ENCODE measurements at regions not wholly inside any gene's neighbourhood (a gene's known extent, or its start where the extent isn't known, plus 50 kb on each side); places are given as distances from the start of the nearest gene placed in this dataset.

DNA sequence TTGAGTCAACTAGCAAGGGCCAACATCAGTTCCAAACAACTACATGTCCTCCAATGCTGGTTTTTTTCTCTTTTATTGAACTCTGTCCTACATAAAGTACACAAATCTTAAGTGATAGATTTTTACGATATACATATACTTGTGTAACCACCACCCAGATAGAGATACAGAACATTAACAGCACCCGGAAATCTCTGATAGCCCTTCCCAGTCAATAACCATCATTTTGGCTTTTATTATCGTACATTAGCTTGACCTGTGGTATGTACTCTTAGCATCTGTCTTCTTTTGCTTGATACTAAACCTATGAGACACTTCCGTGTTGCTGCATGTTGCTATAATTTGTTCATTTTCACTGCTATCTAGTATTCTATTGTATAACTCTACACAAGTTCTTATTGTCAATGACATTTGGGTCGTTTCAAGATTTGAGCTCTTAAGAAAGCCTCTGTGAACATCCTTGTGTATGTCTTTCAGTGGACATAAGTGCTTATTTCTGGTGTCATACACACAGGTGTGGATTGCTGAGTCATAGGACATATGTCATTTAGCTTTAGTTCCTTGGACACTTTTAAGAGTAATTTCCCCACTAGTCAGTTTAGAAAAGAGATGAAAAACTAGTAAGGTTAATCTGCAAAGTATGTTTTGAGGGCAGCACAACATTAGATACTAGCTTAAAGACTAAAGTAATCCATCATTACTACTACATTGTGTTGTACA lies 111.1 kb downstream of the PRLHR start:
- no peaks in the 10 kb centered on the region for H3K9me2 ChIP-seq (ENCODE audit: insufficient read depth, low read length)
- no peaks in the 10 kb centered on the region for H3K36me3 ChIP-seq (ENCODE audit: insufficient read depth, low read length)
- no peaks in the 10 kb centered on the region for H3K4me1 ChIP-seq (ENCODE audit: insufficient read depth, low read length, poor library complexity, severe bottlenecking)
- DNase-seq (ENCODE audit: low spot score) = no peak
- H3K79me2 ChIP-seq (ENCODE audit: insufficient read depth, low read depth, low read length) = no peaks in the 10 kb centered on the region
- intact Hi-C loops (cut with micrococcal nuclease; ENCODE audit: unreplicated experiment) = no loop called here
- H3K27ac ChIP-seq (ENCODE audit: low read depth, low read length, poor library complexity, severe bottlenecking) = no peak overlapping the region
- ChIA-PET POLR2A (no interaction called here), CTCF (ENCODE audit: unreplicated experiment) (no interaction called here)
- H3K4me2 ChIP-seq (ENCODE audit: low read length) = no peak overlapping the region
- TF ChIP-seq, protein P1, sequence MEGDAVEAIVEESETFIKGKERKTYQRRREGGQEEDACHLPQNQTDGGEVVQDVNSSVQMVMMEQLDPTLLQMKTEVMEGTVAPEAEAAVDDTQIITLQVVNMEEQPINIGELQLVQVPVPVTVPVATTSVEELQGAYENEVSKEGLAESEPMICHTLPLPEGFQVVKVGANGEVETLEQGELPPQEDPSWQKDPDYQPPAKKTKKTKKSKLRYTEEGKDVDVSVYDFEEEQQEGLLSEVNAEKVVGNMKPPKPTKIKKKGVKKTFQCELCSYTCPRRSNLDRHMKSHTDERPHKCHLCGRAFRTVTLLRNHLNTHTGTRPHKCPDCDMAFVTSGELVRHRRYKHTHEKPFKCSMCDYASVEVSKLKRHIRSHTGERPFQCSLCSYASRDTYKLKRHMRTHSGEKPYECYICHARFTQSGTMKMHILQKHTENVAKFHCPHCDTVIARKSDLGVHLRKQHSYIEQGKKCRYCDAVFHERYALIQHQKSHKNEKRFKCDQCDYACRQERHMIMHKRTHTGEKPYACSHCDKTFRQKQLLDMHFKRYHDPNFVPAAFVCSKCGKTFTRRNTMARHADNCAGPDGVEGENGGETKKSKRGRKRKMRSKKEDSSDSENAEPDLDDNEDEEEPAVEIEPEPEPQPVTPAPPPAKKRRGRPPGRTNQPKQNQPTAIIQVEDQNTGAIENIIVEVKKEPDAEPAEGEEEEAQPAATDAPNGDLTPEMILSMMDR (conservative IDR thresholded peaks at IDR 0.05; ENCODE audit: low read length) = no peak
- TF ChIP-seq EZH2phosphoT487 (IDR thresholded peaks at IDR 0.05; ENCODE audit: borderline replicate concordance, low read depth, low read length) = no peak
- H4K20me1 ChIP-seq (ENCODE audit: insufficient read depth, low read length) = no peaks in the 10 kb centered on the region
- H2AFZ ChIP-seq (ENCODE audit: low read length) = no peak overlapping the region
- no TSS peak for BruUV-seq (replicated peaks)
- H3K9me3 ChIP-seq (ENCODE audit: low read length) = no peaks in the 10 kb centered on the region
- no peak overlapping the region for H3K4me3 ChIP-seq (ENCODE audit: low read depth, low read length, poor library complexity, severe bottlenecking)

- TF ChIP-seq, protein P1 (conservative IDR thresholded peaks at IDR 0.05; ENCODE audit: low read length) = peak; percentile 50
- TF ChIP-seq EZH2phosphoT487 (IDR thresholded peaks at IDR 0.05; ENCODE audit: borderline replicate concordance, low read depth, low read length) = no peak
- H3K9me3 ChIP-seq (ENCODE audit: low read length) = no peaks in the 10 kb centered on the region
- DNase-seq (ENCODE audit: low spot score) = no peak
- no peak overlapping the region for H3K4me3 ChIP-seq (ENCODE audit: low read depth, low read length, poor library complexity, severe bottlenecking)
- ChIA-PET CTCF (ENCODE audit: unreplicated experiment) (no interaction called here), POLR2A (no interaction called here)
- intact Hi-C loops (cut with micrococcal nuclease; ENCODE audit: unreplicated experiment) = no loop called here
- no TSS peak for BruUV-seq (replicated peaks)
- no peak overlapping the region for H3K4me2 ChIP-seq (ENCODE audit: low read length)
- no peak overlapping the region for H2AFZ ChIP-seq (ENCODE audit: low read length)
- H4K20me1 ChIP-seq (ENCODE audit: insufficient read depth, low read length) = no peaks in the 10 kb centered on the region
- no peaks in the 10 kb centered on the region for H3K4me1 ChIP-seq (ENCODE audit: insufficient read depth, low read length, poor library complexity, severe bottlenecking)
- no peaks in the 10 kb centered on the region for H3K79me2 ChIP-seq (ENCODE audit: insufficient read depth, low read depth, low read length)
- H3K27ac ChIP-seq (ENCODE audit: low read depth, low read length, poor library complexity, severe bottlenecking) = no peak overlapping the region
- no peaks in the 10 kb centered on the region for H3K36me3 ChIP-seq (ENCODE audit: insufficient read depth, low read length)
- no peaks in the 10 kb centered on the region for H3K9me2 ChIP-seq (ENCODE audit: insufficient read depth, low read length)
Measured at GRCh38 chr10:118483496-118483895, 112.0 kb downstream of the PRLHR start.

Measured in OCI-LY7 (cell line).